Omental fat pad (tissue), 3 donors: ENCODE measurements at regions not wholly inside any gene's neighbourhood (a gene's known extent, or its start where the extent isn't known, plus 50 kb on each side); places are given as distances from the start of the nearest gene placed in this dataset.

Experiments used
- ATAC-seq: fragments of 150-250 bp; one replicate; pipeline ENCODE4 v1.9.1; 2016; ENCODE audit warnings: mild to moderate bottlenecking, moderate library complexity; ENCODE audit not compliant: low FRiP score
- DNase-seq: peaks from one replicate; pipeline ENCODE4 v3.0.0-alpha.2; 2019; ENCODE audit warnings: low spot score
- CTCF ChIP-seq, 3 donors: fragments of 450-650 bp; IDR thresholded peaks; one replicate each; pipeline ENCODE4 v1.5.1; 2016 to 2017; ENCODE audit warnings: antibody characterized with exemption in 3 of 3, mild to moderate bottlenecking in 3 of 3, moderate library complexity in 2 of 3

GRCh38 chr4:81659051-81659450 is 187.3 kb upstream of the RASGEF1B start:
- DNase-seq (no peak), ATAC-seq (no peak)
- no peak for TF ChIP-seq CTCF (IDR thresholded peaks at IDR 0.05)

- DNase-seq: no peak
- peak; percentile 46 for ATAC-seq
- TF ChIP-seq CTCF (IDR thresholded peaks at IDR 0.05): no peak
Observed at GRCh38 chr4:81652069-81652478, 180.4 kb upstream of the RASGEF1B start.

- ATAC-seq: peak; percentile 93
Observed at GRCh38 chr4:81651243-81651899, 179.7 kb upstream of the RASGEF1B start.

GRCh38 chr4:81650606-81651242 is 179.0 kb upstream of the RASGEF1B start:
- TF ChIP-seq CTCF (IDR thresholded peaks at IDR 0.05): no peak
- ATAC-seq (peak; percentile 73), DNase-seq (no peak)

More at GRCh38 chr4:81651243-81651899, 179.7 kb upstream of the RASGEF1B start:
- TF ChIP-seq CTCF (IDR thresholded peaks at IDR 0.05): no peak
- no peak for DNase-seq

- ATAC-seq (no peak), DNase-seq (no peak)
- no peak for TF ChIP-seq CTCF (IDR thresholded peaks at IDR 0.05)
Observed at GRCh38 chr4:81648576-81649275, 177.0 kb upstream of the RASGEF1B start.

GRCh38 chr4:81647388-81647787 is 175.7 kb upstream of the RASGEF1B start:
- no peak for DNase-seq
- no peak for ATAC-seq

More at GRCh38 chr4:81647388-81647787, 175.7 kb upstream of the RASGEF1B start:
- TF ChIP-seq CTCF (IDR thresholded peaks at IDR 0.05): no peak
